ENCODE measurements at regions not wholly inside any gene's neighbourhood (a gene's known extent, or its start where the extent isn't known, plus 50 kb on each side); places are given as distances from the start of the nearest gene placed in this dataset.
"Not testable (repeated sequence)": the region's sequence is repeated elsewhere in the genome, so short reads cannot be mapped to it uniquely, and the experiment has no call there.

GRCh38 chr1:203559523-203559922 lies 65.6 kb downstream of the OPTC start:
- ChIA-PET POLR2A (no interaction called here), CTCF (no interaction called here)
- peaks cover 0 to 5% of the 10 kb centered on the region in 2 experiments for H3K27me3 ChIP-seq (replicated peaks in 1 of 2; ENCODE audit: control insufficient read depth in 2 of 2, extremely low read depth in 1 of 2, insufficient read depth in 2 of 2, low read length in 1 of 2)
- Mint-ChIP-seq H3K4me3 (no peak overlapping the region), H3K27me3 (peaks cover 0 to 4% of the 10 kb centered on the region in 2 donors), H3K9me3 (no peaks in the 10 kb centered on the region), H3K27ac (no peak overlapping the region), H3K36me3 (no peaks in the 10 kb centered on the region), H3K4me1 (peaks cover 0 to 5% (median 0%) of the 10 kb centered on the region in 3 donors)
- no peak overlapping the region for H3K27ac ChIP-seq (ENCODE audit: low read length)
- no peak overlapping the region for H3K4me3 ChIP-seq (ENCODE audit: control insufficient read depth in 1 of 2, extremely low read depth in 1 of 2, low read length in 1 of 2)
- WGBS (ENCODE audit: insufficient coverage) = 83% methylated on average over 2 of the region's 6 CpGs
- ATAC-seq (replicated peaks in 1 of 4) (no peak), DNase-seq (no peak)
- H3K4me1 ChIP-seq (ENCODE audit: control insufficient read depth in 1 of 2, extremely low read depth in 1 of 2, insufficient read depth in 2 of 2, low read length in 2 of 2) = no peaks in the 10 kb centered on the region
- no peaks in the 10 kb centered on the region for H3K36me3 ChIP-seq (ENCODE audit: control insufficient read depth in 2 of 2, extremely low read depth in 1 of 2, insufficient read depth in 1 of 2, low read length in 1 of 2)
- no peaks in the 10 kb centered on the region for H3K9me3 ChIP-seq

- H3K9me3 Mint-ChIP-seq; H3K36me3 ChIP-seq (ENCODE audit: control insufficient read depth in 2 of 2, extremely low read depth in 1 of 2, insufficient read depth in 1 of 2, low read length in 1 of 2); POLR2A ChIA-PET; H3K36me3 Mint-ChIP-seq; CTCF ChIA-PET; H3K27me3 ChIP-seq (replicated peaks in 1 of 2; ENCODE audit: control insufficient read depth in 2 of 2, extremely low read depth in 1 of 2, insufficient read depth in 2 of 2, low read length in 1 of 2); H3K4me1 ChIP-seq (ENCODE audit: control insufficient read depth in 1 of 2, extremely low read depth in 1 of 2, insufficient read depth in 2 of 2, low read length in 2 of 2); DNase-seq; H3K4me3 Mint-ChIP-seq; H3K27ac ChIP-seq (ENCODE audit: low read length); H3K4me1 Mint-ChIP-seq; H3K27ac Mint-ChIP-seq; H3K27me3 Mint-ChIP-seq; H3K9me3 ChIP-seq; H3K4me3 ChIP-seq (ENCODE audit: control insufficient read depth in 1 of 2, extremely low read depth in 1 of 2, low read length in 1 of 2); ATAC-seq (replicated peaks in 1 of 4): not testable (repeated sequence)
- no CpG with 5 or more reads among the region's 1 CpG for WGBS (ENCODE audit: insufficient coverage)
Observed at GRCh38 chr1:203561761-203562160, 64.9 kb upstream of the ATP2B4 start.

- Mint-ChIP-seq H3K27me3 (peaks cover 0 to 4% of the 10 kb centered on the region in 2 donors), H3K9me3 (no peaks in the 10 kb centered on the region), H3K36me3 (no peaks in the 10 kb centered on the region), H3K4me3 (no peak overlapping the region), H3K27ac (no peak overlapping the region), H3K4me1 (peaks cover 0 to 5% (median 0%) of the 10 kb centered on the region in 3 donors)
- ATAC-seq (replicated peaks in 1 of 4) = no peak
- POLR2A ChIA-PET = no interaction called here
- H3K4me3 ChIP-seq (ENCODE audit: control insufficient read depth in 1 of 2, extremely low read depth in 1 of 2, low read length in 1 of 2) = no peak overlapping the region
- peaks cover 0 to 1% of the 10 kb centered on the region in 2 experiments for H3K27me3 ChIP-seq (replicated peaks in 1 of 2; ENCODE audit: control insufficient read depth in 2 of 2, extremely low read depth in 1 of 2, insufficient read depth in 2 of 2, low read length in 1 of 2)
- DNase-seq = no peak
- no CpG with 5 or more reads among the region's 2 CpGs for WGBS (ENCODE audit: insufficient coverage)
- no peaks in the 10 kb centered on the region for H3K9me3 ChIP-seq
- H3K36me3 ChIP-seq (ENCODE audit: control insufficient read depth in 2 of 2, extremely low read depth in 1 of 2, insufficient read depth in 1 of 2, low read length in 1 of 2) = no peaks in the 10 kb centered on the region
- H3K4me1 ChIP-seq (ENCODE audit: control insufficient read depth in 1 of 2, extremely low read depth in 1 of 2, insufficient read depth in 2 of 2, low read length in 2 of 2) = no peaks in the 10 kb centered on the region
- CTCF ChIA-PET = interaction anchor here in 1 of 2 donors (0.7 kb wide), 1 partner anchor 1058 kb away, joined by 8 read pairs; no protein-coding TSS in a partner anchor
- no peak overlapping the region for H3K27ac ChIP-seq (ENCODE audit: low read length)
Observed at GRCh38 chr1:203563291-203563690, 63.3 kb upstream of the ATP2B4 start.

DNA sequence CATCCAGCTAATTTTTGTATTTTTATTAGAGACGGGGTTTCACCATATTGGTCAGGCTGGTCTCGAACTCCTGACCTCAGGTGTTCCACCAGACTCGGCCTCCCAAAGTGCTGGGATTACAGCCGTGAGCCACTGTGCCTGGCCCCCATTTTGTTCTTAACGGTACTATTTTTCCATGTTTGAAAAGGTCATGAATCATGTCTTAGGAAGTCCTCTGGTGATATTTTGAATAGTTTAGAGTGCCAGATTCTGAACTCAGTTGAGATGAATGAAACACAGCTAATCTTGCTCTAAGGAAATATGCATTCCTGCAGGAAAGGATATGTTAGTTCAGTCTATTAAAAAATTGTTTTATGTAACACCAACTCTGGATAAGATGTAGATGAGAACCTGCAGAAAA lies 62.6 kb upstream of the ATP2B4 start:
- Mint-ChIP-seq H3K4me3 (no peak overlapping the region), H3K27ac (no peak overlapping the region), H3K4me1 (peaks cover 0 to 5% (median 0%) of the 10 kb centered on the region in 3 donors), H3K9me3 (no peaks in the 10 kb centered on the region), H3K36me3 (no peaks in the 10 kb centered on the region), H3K27me3 (peaks cover 0 to 4% of the 10 kb centered on the region in 2 donors)
- no peak for DNase-seq
- CTCF ChIA-PET = interaction anchor here in 1 of 2 donors (0.6 kb wide), 1 partner anchor 550 kb away, joined by 3 read pairs; no protein-coding TSS in a partner anchor
- Histone ChIP-seq H3K27ac (ENCODE audit: low read length) (no peak overlapping the region), H3K27me3 (replicated peaks in 1 of 2; ENCODE audit: control insufficient read depth in 2 of 2, extremely low read depth in 1 of 2, insufficient read depth in 2 of 2, low read length in 1 of 2) (peaks cover 0 to 3% of the 10 kb centered on the region in 2 experiments), H3K36me3 (ENCODE audit: control insufficient read depth in 2 of 2, extremely low read depth in 1 of 2, insufficient read depth in 1 of 2, low read length in 1 of 2) (no peaks in the 10 kb centered on the region), H3K9me3 (no peaks in the 10 kb centered on the region), H3K4me3 (ENCODE audit: control insufficient read depth in 1 of 2, extremely low read depth in 1 of 2, low read length in 1 of 2) (no peak overlapping the region), H3K4me1 (ENCODE audit: control insufficient read depth in 1 of 2, extremely low read depth in 1 of 2, insufficient read depth in 2 of 2, low read length in 2 of 2) (no peaks in the 10 kb centered on the region)
- ATAC-seq (replicated peaks in 1 of 4) = no peak
- 88% methylated on average over 5 of the region's 5 CpGs for WGBS (ENCODE audit: insufficient coverage)
- POLR2A ChIA-PET = no interaction called here

DNA sequence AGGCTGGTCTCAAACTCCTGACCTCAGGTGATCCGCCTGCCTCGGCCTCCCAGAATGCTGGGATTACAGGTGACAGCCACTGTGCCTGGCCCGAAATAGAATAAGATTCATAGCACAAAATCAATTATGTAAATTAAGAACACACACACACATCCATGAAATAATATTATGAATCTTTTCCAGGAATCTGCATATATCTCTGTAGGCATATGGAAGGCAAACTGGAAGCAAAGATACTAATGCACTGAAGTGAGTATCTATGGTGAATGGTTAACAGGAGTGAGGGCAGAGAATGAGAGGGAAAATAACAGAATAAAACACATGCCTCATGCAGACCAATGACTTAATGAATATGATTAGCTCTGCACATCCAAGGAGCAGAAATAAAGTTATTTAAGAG lies 61.6 kb upstream of the ATP2B4 start:
- Mint-ChIP-seq H3K4me3 (no peak overlapping the region), H3K27ac (no peak overlapping the region), H3K4me1 (peaks cover 0 to 5% (median 0%) of the 10 kb centered on the region in 3 donors), H3K9me3 (no peaks in the 10 kb centered on the region), H3K36me3 (no peaks in the 10 kb centered on the region), H3K27me3 (no peaks in the 10 kb centered on the region)
- ATAC-seq (replicated peaks in 1 of 4) (no peak), DNase-seq (no peak)
- H3K27me3 ChIP-seq (replicated peaks in 1 of 2; ENCODE audit: control insufficient read depth in 2 of 2, extremely low read depth in 1 of 2, insufficient read depth in 2 of 2, low read length in 1 of 2) = peaks cover 0 to 10% of the 10 kb centered on the region in 2 experiments
- H3K4me1 ChIP-seq (ENCODE audit: control insufficient read depth in 1 of 2, extremely low read depth in 1 of 2, insufficient read depth in 2 of 2, low read length in 2 of 2) = no peaks in the 10 kb centered on the region
- CTCF ChIA-PET = no interaction called here
- H3K9me3 ChIP-seq = no peaks in the 10 kb centered on the region
- H3K4me3 ChIP-seq (ENCODE audit: control insufficient read depth in 1 of 2, extremely low read depth in 1 of 2, low read length in 1 of 2) = no peak overlapping the region
- H3K27ac ChIP-seq (ENCODE audit: low read length) = no peak overlapping the region
- no peaks in the 10 kb centered on the region for H3K36me3 ChIP-seq (ENCODE audit: control insufficient read depth in 2 of 2, extremely low read depth in 1 of 2, insufficient read depth in 1 of 2, low read length in 1 of 2)
- POLR2A ChIA-PET = no interaction called here
- WGBS (ENCODE audit: insufficient coverage) = 100% methylated on average over 2 of the region's 3 CpGs

DNA sequence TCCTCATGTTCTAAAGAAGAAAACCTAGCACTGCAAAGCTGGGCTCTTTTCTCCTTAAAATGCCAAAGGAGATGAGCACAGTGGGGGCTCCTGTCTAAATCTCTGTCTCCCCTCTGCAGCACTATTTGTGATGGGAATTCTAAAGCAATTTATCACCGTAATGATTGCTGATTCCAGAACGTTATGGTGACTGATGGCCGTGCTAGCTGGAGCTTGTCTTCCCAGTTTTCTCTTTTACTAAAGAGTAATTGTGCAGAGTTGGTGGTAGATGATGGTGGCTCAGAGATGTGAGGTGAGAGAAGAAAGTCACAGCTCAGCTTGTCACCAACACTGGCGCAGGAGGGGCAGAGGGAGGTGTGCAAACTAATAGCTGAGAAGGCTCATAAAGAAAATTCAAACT lies 60.7 kb upstream of the ATP2B4 start:
- POLR2A ChIA-PET = no interaction called here

DNA sequence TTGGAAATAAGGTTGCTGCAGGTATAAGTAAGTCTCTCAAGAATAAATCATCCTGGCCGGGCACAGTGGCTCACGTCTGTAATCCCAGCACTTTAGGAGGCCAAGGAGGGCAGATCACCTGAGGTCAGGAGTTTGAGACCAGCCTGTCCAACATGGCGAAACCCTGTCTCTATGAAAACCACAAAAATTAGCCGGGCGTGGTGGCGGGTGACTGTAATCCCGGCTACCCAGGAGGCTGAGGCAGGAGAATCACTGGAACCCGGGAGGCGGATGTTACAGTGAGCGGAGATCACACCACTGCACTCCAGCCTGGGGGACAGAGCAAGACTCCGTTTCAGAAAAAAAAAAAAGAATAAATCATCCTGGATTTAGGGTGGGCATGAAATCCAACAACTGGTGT lies 59.7 kb upstream of the ATP2B4 start:
- CTCF ChIA-PET, H3K9me3 Mint-ChIP-seq, H3K4me3 Mint-ChIP-seq: not testable (repeated sequence)

More for the DNA sequence above, 60.7 kb upstream of the ATP2B4 start:
- Histone ChIP-seq H3K27me3 (replicated peaks in 1 of 2; ENCODE audit: control insufficient read depth in 2 of 2, extremely low read depth in 1 of 2, insufficient read depth in 2 of 2, low read length in 1 of 2) (peaks cover 0 to 16% of the 10 kb centered on the region in 2 experiments), H3K9me3 (no peaks in the 10 kb centered on the region), H3K4me3 (ENCODE audit: control insufficient read depth in 1 of 2, extremely low read depth in 1 of 2, low read length in 1 of 2) (no peak overlapping the region), H3K36me3 (ENCODE audit: control insufficient read depth in 2 of 2, extremely low read depth in 1 of 2, insufficient read depth in 1 of 2, low read length in 1 of 2) (no peaks in the 10 kb centered on the region), H3K4me1 (ENCODE audit: control insufficient read depth in 1 of 2, extremely low read depth in 1 of 2, insufficient read depth in 2 of 2, low read length in 2 of 2) (no peaks in the 10 kb centered on the region), H3K27ac (ENCODE audit: low read length) (no peak overlapping the region)
- DNase-seq (no peak), ATAC-seq (replicated peaks in 1 of 4) (no peak)
- no CpG with 5 or more reads among the region's 4 CpGs for WGBS (ENCODE audit: insufficient coverage)
- no peak overlapping the region for H3K27ac Mint-ChIP-seq
- H3K4me1 Mint-ChIP-seq = peaks cover 0 to 5% (median 0%) of the 10 kb centered on the region in 3 donors
- no peaks in the 10 kb centered on the region for H3K27me3 Mint-ChIP-seq
- no peaks in the 10 kb centered on the region for H3K36me3 Mint-ChIP-seq
- no peaks in the 10 kb centered on the region for H3K9me3 Mint-ChIP-seq
- CTCF ChIA-PET = interaction anchor here (0.6 kb wide), 2 partner anchors 16 to 90 kb away, joined by 3 to 5 read pairs; no protein-coding TSS in a partner anchor
- no peak overlapping the region for H3K4me3 Mint-ChIP-seq

More for the DNA sequence above, 59.7 kb upstream of the ATP2B4 start:
- H3K36me3 ChIP-seq (ENCODE audit: control insufficient read depth in 2 of 2, extremely low read depth in 1 of 2, insufficient read depth in 1 of 2, low read length in 1 of 2); H3K36me3 Mint-ChIP-seq; DNase-seq; H3K4me1 ChIP-seq (ENCODE audit: control insufficient read depth in 1 of 2, extremely low read depth in 1 of 2, insufficient read depth in 2 of 2, low read length in 2 of 2); H3K4me3 ChIP-seq (ENCODE audit: control insufficient read depth in 1 of 2, extremely low read depth in 1 of 2, low read length in 1 of 2); H3K27me3 Mint-ChIP-seq; POLR2A ChIA-PET; ATAC-seq (replicated peaks in 1 of 4); H3K27ac ChIP-seq (ENCODE audit: low read length); H3K27ac Mint-ChIP-seq; H3K4me1 Mint-ChIP-seq; H3K9me3 ChIP-seq: not testable (repeated sequence)
- 90% methylated on average over 9 of the region's 11 CpGs for WGBS (ENCODE audit: insufficient coverage)
- peaks cover 0 to 21% of the 10 kb centered on the region in 2 experiments for H3K27me3 ChIP-seq (replicated peaks in 1 of 2; ENCODE audit: control insufficient read depth in 2 of 2, extremely low read depth in 1 of 2, insufficient read depth in 2 of 2, low read length in 1 of 2)

Data from T-cell (primary cell).